H1 (cell line): ENCODE measurements at regions not wholly inside any gene's neighbourhood (a gene's known extent, or its start where the extent isn't known, plus 50 kb on each side); places are given as distances from the start of the nearest gene placed in this dataset.

Experiments used
- BACH1 ChIP-seq: IDR thresholded peaks from 2 replicates; pipeline ENCODE4 v1.6.1; 2012; ENCODE audit warnings: low read length, improper control_type of control experiment
- CEBPB ChIP-seq: IDR thresholded peaks from 2 replicates; pipeline ENCODE4 v1.6.1; 2012; ENCODE audit warnings: low read depth, low read length
- EZH2 ChIP-seq: fragments of 200-600 bp; sonication (generic); IDR thresholded peaks from 2 replicates; pipeline ENCODE4 v1.7.1; 2012; ENCODE audit warnings: low read depth, mild to moderate bottlenecking, moderate library complexity, low read length, inconsistent platforms; ENCODE audit not compliant: severe bottlenecking
- NRF1 ChIP-seq: IDR thresholded peaks from 2 replicates; pipeline ENCODE4 v1.6.1; 2011; ENCODE audit warnings: mild to moderate bottlenecking, low read depth, low read length, improper control_type of control experiment
- RBBP5 ChIP-seq: IDR thresholded peaks from 2 replicates; pipeline ENCODE4 v1.7.1; 2012; ENCODE audit warnings: low read depth, mild to moderate bottlenecking, inconsistent platforms, low read length, moderate library complexity, borderline replicate concordance
- SIN3A ChIP-seq, 2 experiments: IDR thresholded peaks in 1 of 2; conservative IDR thresholded peaks in 1 of 2; 2 replicates each; pipeline ENCODE4 v1.6.1; 2011 to 2012; ENCODE audit warnings: low read length in 2 of 2, improper control_type of control experiment in 1 of 2, low read depth in 1 of 2, mild to moderate bottlenecking in 1 of 2
- TCF12 ChIP-seq: IDR thresholded peaks from 2 replicates; pipeline ENCODE4 v1.6.1; 2011; ENCODE audit warnings: low read depth, mild to moderate bottlenecking, low read length
- TF ChIP-seq, protein P1 (sequence below), 3 experiments: IDR thresholded peaks; 1 replicate in 2 of 3; 2 replicates in 1 of 3; pipeline versions ENCODE4 v1.5.1 to v1.6.1; 2011; ENCODE audit warnings: low read length in 3 of 3, mild to moderate bottlenecking in 3 of 3, inconsistent platforms in 2 of 3, low read depth in 1 of 3, moderate library complexity in 1 of 3; ENCODE audit not compliant: insufficient read depth in 1 of 3; ENCODE audit errors: control extremely low read depth in 1 of 3
- TF ChIP-seq, protein P2 (sequence below): IDR thresholded peaks from 2 replicates; pipeline ENCODE4 v1.6.1; 2012; ENCODE audit warnings: inconsistent platforms

DNA sequence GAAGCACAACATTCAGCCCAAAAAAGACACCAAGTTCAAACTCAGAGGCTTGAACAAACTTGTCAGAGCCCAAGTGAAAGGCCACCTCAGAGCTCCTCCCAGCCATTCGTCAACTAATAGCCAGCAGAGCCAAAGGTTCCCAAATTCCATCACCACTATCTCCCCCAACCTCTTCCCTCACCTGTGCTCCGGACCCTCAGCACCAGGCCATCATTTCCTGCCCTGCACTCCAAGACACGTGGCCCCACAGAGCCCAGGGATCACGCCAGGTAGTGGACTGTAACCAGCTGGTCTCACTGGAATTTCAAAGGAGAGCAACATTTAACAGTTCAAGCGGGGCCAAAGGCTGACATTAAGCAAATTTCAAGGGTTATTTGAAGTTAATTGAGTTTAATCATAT, 245.2 kb upstream of the IGF1R start:
- TF ChIP-seq RBBP5 (no peak), SIN3A (conservative IDR thresholded peaks at IDR 0.05 in 1 of 2, IDR thresholded peaks at IDR 0.05 in 1 of 2; ENCODE audit: low read depth in 1 of 2, low read length in 2 of 2) (no peak), CEBPB (no peak), NRF1 (no peak), EZH2 (no peak), TCF12 (no peak), BACH1 (no peak)
- TF ChIP-seq, protein P1, sequence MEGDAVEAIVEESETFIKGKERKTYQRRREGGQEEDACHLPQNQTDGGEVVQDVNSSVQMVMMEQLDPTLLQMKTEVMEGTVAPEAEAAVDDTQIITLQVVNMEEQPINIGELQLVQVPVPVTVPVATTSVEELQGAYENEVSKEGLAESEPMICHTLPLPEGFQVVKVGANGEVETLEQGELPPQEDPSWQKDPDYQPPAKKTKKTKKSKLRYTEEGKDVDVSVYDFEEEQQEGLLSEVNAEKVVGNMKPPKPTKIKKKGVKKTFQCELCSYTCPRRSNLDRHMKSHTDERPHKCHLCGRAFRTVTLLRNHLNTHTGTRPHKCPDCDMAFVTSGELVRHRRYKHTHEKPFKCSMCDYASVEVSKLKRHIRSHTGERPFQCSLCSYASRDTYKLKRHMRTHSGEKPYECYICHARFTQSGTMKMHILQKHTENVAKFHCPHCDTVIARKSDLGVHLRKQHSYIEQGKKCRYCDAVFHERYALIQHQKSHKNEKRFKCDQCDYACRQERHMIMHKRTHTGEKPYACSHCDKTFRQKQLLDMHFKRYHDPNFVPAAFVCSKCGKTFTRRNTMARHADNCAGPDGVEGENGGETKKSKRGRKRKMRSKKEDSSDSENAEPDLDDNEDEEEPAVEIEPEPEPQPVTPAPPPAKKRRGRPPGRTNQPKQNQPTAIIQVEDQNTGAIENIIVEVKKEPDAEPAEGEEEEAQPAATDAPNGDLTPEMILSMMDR (IDR thresholded peaks at IDR 0.05; ENCODE audit: control extremely low read depth in 1 of 3, insufficient read depth in 1 of 3, low read depth in 1 of 3, low read length in 3 of 3): no peak
- TF ChIP-seq, protein P2, sequence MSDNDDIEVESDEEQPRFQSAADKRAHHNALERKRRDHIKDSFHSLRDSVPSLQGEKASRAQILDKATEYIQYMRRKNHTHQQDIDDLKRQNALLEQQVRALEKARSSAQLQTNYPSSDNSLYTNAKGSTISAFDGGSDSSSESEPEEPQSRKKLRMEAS: no peak
